ENCODE measurements at regions not wholly inside any gene's neighbourhood (a gene's known extent, or its start where the extent isn't known, plus 50 kb on each side); places are given as distances from the start of the nearest gene placed in this dataset.

DNA sequence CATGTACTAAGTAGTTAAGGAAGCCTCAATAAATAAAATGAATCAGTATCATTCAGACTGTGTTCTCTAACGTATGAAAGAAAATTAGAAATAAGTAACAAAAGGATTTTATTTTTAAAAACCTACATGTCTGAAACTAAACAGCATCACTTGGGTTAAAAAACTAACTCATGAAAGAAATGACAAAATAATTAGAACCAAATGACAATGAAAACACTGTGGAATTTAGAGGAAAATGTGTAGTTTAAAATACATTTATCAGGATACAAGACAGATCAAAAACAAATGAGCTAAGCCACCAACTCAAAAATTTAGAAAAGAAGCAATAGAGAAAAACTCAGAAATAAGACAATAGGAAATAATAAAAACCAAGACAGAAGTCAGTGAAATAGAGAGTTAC is 108.7 kb downstream of the TENT5C start:
- TF ChIP-seq, protein P1, sequence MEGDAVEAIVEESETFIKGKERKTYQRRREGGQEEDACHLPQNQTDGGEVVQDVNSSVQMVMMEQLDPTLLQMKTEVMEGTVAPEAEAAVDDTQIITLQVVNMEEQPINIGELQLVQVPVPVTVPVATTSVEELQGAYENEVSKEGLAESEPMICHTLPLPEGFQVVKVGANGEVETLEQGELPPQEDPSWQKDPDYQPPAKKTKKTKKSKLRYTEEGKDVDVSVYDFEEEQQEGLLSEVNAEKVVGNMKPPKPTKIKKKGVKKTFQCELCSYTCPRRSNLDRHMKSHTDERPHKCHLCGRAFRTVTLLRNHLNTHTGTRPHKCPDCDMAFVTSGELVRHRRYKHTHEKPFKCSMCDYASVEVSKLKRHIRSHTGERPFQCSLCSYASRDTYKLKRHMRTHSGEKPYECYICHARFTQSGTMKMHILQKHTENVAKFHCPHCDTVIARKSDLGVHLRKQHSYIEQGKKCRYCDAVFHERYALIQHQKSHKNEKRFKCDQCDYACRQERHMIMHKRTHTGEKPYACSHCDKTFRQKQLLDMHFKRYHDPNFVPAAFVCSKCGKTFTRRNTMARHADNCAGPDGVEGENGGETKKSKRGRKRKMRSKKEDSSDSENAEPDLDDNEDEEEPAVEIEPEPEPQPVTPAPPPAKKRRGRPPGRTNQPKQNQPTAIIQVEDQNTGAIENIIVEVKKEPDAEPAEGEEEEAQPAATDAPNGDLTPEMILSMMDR (conservative IDR thresholded peaks at IDR 0.05), result no peak
- no peak for TF ChIP-seq ZFX (IDR thresholded peaks at IDR 0.05)
